Epithelial cell of proximal tubule (primary cell): ENCODE measurements at regions not wholly inside any gene's neighbourhood (a gene's known extent, or its start where the extent isn't known, plus 50 kb on each side); places are given as distances from the start of the nearest gene placed in this dataset.

Experiments
- DNase-seq: peaks from one replicate; pipeline ENCODE4 v3.0.0-alpha.2; 2011; ENCODE audit warnings: low read depth
- H3K4me3 ChIP-seq: 2 replicates; pipeline ENCODE4 v1.5.1; 2011; ENCODE audit warnings: low read depth, mild to moderate bottlenecking, low read length
- CTCF ChIP-seq: conservative IDR thresholded peaks from 2 replicates; pipeline ENCODE4 v1.5.1; 2012; ENCODE audit warnings: low read depth, mild to moderate bottlenecking, low read length

- H3K4me3 ChIP-seq = no peak overlapping the region
- DNase-seq = no peak
- no peak for TF ChIP-seq CTCF
These were observed 981.2 kb downstream of the BCL11A start for GRCh38 chr2:59572227-59572626.

DNA sequence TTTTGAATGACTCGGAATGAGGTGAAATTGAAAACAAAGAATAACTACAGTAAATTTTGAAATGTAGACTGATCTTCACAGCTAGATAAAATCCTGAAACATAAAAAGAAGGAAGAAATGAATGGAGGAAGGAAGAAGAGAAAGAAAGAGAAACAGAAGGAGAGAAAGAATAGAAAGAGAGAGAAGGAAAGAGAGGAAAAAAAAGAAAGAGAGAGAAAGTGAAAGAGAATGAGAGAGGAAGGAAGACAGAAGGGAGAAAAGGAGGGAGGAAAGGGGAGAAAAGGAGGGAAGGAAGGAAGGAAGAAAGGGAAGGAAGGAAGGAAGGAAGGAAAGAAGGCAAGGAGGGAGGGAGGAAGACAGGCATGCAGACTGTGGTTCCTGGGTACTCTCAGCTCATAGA lies 982.6 kb downstream of the BCL11A start:
- TF ChIP-seq CTCF = no peak
- DNase-seq = no peak
- H3K4me3 ChIP-seq = no peak overlapping the region

DNA sequence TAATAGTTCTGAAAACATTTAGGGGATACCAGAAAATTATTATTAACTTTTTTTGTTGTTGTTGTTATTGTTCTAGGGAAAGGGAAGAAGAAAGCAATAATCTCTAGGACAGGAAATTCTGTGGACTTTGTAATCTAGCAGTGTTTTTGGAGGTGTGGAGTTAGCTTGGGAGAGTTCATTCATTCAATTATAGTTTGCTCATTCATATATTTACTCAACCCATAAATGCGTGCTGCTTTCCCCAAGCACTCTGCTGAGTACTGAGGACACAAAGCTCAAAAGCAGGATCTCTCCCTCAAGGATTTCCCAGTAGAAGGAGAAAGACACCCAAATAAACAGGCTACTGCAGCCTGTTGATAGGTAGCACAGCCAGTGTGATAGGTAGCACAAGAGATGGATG lies 984.3 kb downstream of the BCL11A start:
- TF ChIP-seq CTCF = no peak
- DNase-seq = no peak
- no peak overlapping the region for H3K4me3 ChIP-seq

DNA sequence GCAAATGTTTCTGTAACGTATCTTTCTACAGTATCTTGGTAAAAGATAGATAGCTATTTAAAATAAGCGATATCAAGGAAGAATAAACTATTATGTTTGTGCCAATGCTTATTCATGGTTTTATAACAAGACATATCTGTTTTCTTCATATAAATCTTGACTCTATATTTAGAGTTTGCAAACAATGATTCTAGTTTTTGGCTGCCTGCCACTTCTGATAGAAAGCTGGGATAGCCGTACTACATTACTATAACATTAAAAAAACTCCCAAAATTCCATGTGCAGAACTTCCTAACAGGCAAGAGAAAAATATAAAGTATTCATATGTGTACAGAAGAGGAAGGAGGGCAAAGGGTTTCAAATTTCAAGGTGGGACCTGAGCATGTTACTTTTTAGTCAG lies 985.0 kb downstream of the BCL11A start:
- no peak for TF ChIP-seq CTCF
- H3K4me3 ChIP-seq = no peak overlapping the region
- no peak for DNase-seq

- no peak for TF ChIP-seq CTCF
- no peak for DNase-seq
- H3K4me3 ChIP-seq = no peak overlapping the region
These were observed 986.3 kb downstream of the BCL11A start for GRCh38 chr2:59567151-59567550.

- DNase-seq = no peak
- no peak for TF ChIP-seq CTCF
- H3K4me3 ChIP-seq = no peak overlapping the region
These were observed 986.7 kb downstream of the BCL11A start for GRCh38 chr2:59566739-59567138.

- TF ChIP-seq CTCF = no peak
- no peak for DNase-seq
- H3K4me3 ChIP-seq = no peak overlapping the region
These were observed 992.2 kb downstream of the BCL11A start for GRCh38 chr2:59561281-59561680.
